ENCODE measurements at regions not wholly inside any gene's neighbourhood (a gene's known extent, or its start where the extent isn't known, plus 50 kb on each side); places are given as distances from the start of the nearest gene placed in this dataset.

- no peaks in the 10 kb centered on the region for H3K27me3 ChIP-seq (ENCODE audit: control insufficient read depth in 2 of 2, insufficient read depth in 2 of 2, low read length in 2 of 2)
- H2AFZ ChIP-seq (ENCODE audit: low read depth, low read length): no peak overlapping the region
- no peak overlapping the region for H3K4me2 ChIP-seq (ENCODE audit: insufficient read depth, low read length)
- TF ChIP-seq FOS (IDR thresholded peaks at IDR 0.05; ENCODE audit: borderline replicate concordance, insufficient read depth, low read length) (no peak), JUN (IDR thresholded peaks at IDR 0.05; ENCODE audit: borderline replicate concordance, insufficient read depth, insufficient read length, low read depth) (no peak), GATA2 (IDR thresholded peaks at IDR 0.05; ENCODE audit: insufficient read depth, insufficient read length, low read depth, low read length) (no peak)
- no peak for FAIRE-seq
- ChIA-PET CTCF (no interaction called here), POLR2A (no interaction called here)
- BruUV-seq (replicated peaks): no TSS peak
- no peaks in the 10 kb centered on the region for H3K9me1 ChIP-seq (replicated peaks; ENCODE audit: control insufficient read depth, extremely low read depth, insufficient read depth, low read length)
- H3K4me3 ChIP-seq (replicated peaks in 1 of 3; ENCODE audit: insufficient read depth in 1 of 3, low read depth in 1 of 3, low read length in 3 of 3): no peak overlapping the region
- no peak for DNase-seq (ENCODE audit: low read depth, low spot score)
- intact Hi-C loops (cut with micrococcal nuclease): no loop called here
- no peaks in the 10 kb centered on the region for H3K4me1 ChIP-seq (ENCODE audit: control insufficient read depth, extremely low read depth, insufficient read depth, low read length)
- H3K27ac ChIP-seq (ENCODE audit: insufficient read depth, low read depth, low read length): no peak overlapping the region
- H3K9ac ChIP-seq (replicated peaks; ENCODE audit: extremely low read depth, insufficient read depth, low read length): no peak overlapping the region
- H3K9me3 ChIP-seq (replicated peaks; ENCODE audit: control insufficient read depth, insufficient read depth, low read length): no peaks in the 10 kb centered on the region
- H3K79me2 ChIP-seq (ENCODE audit: control insufficient read depth, insufficient read depth, low read length): no peaks in the 10 kb centered on the region
- no peaks in the 10 kb centered on the region for H4K20me1 ChIP-seq (replicated peaks; ENCODE audit: control insufficient read depth, extremely low read depth, insufficient read depth, low read length)
- dilution Hi-C loops (cut with MboI; ENCODE audit: extremely low pct_ligation_motif_present, low sequenced_read_pairs): no loop called here
- H3K36me3 ChIP-seq (ENCODE audit: control insufficient read depth in 2 of 2, extremely low read depth in 1 of 2, insufficient read depth in 2 of 2, low read length in 2 of 2): no peaks in the 10 kb centered on the region
These were observed 602.5 kb upstream of the SALL1 start for GRCh38 chr16:51753467-51754127.

GRCh38 chr16:51752438-51752995 lies 601.4 kb upstream of the SALL1 start:
- no peak for FAIRE-seq
- Histone ChIP-seq H3K4me1 (ENCODE audit: control insufficient read depth, extremely low read depth, insufficient read depth, low read length) (no peaks in the 10 kb centered on the region), H3K79me2 (ENCODE audit: control insufficient read depth, insufficient read depth, low read length) (no peaks in the 10 kb centered on the region), H3K9me3 (replicated peaks; ENCODE audit: control insufficient read depth, insufficient read depth, low read length) (no peaks in the 10 kb centered on the region), H4K20me1 (replicated peaks; ENCODE audit: control insufficient read depth, extremely low read depth, insufficient read depth, low read length) (no peaks in the 10 kb centered on the region), H3K27ac (ENCODE audit: insufficient read depth, low read depth, low read length) (no peak overlapping the region), H3K9me1 (replicated peaks; ENCODE audit: control insufficient read depth, extremely low read depth, insufficient read depth, low read length) (no peaks in the 10 kb centered on the region), H3K4me3 (replicated peaks in 1 of 3; ENCODE audit: insufficient read depth in 1 of 3, low read depth in 1 of 3, low read length in 3 of 3) (no peak overlapping the region), H2AFZ (ENCODE audit: low read depth, low read length) (no peak overlapping the region), H3K4me2 (ENCODE audit: insufficient read depth, low read length) (no peak overlapping the region), H3K9ac (replicated peaks; ENCODE audit: extremely low read depth, insufficient read depth, low read length) (no peak overlapping the region), H3K36me3 (ENCODE audit: control insufficient read depth in 2 of 2, extremely low read depth in 1 of 2, insufficient read depth in 2 of 2, low read length in 2 of 2) (no peaks in the 10 kb centered on the region), H3K27me3 (ENCODE audit: control insufficient read depth in 2 of 2, insufficient read depth in 2 of 2, low read length in 2 of 2) (no peaks in the 10 kb centered on the region)
- intact Hi-C loops (cut with micrococcal nuclease): no loop called here
- ChIA-PET CTCF (no interaction called here), POLR2A (no interaction called here)
- no peak for TF ChIP-seq POLR2AphosphoS5 (IDR thresholded peaks at IDR 0.05; ENCODE audit: insufficient read depth, low read depth, low read length)
- TF ChIP-seq EZH2 (IDR thresholded peaks at IDR 0.05; ENCODE audit: borderline replicate concordance, low read depth, low read length, severe bottlenecking): no peak
- no peak for TF ChIP-seq JUN (IDR thresholded peaks at IDR 0.05; ENCODE audit: borderline replicate concordance, insufficient read depth, insufficient read length, low read depth)
- no peak for TF ChIP-seq CTCF (IDR thresholded peaks at IDR 0.05; ENCODE audit: extremely low read depth in 1 of 2, insufficient read depth in 1 of 2, low read depth in 1 of 2, low read length in 2 of 2)
- TF ChIP-seq MYC (IDR thresholded peaks at IDR 0.05; ENCODE audit: low read depth, low read length): no peak
- TF ChIP-seq POLR2A (IDR thresholded peaks at IDR 0.05; ENCODE audit: low read depth, low read length): no peak
- no peak for TF ChIP-seq GATA2 (IDR thresholded peaks at IDR 0.05; ENCODE audit: insufficient read depth, insufficient read length, low read depth, low read length)
- TF ChIP-seq FOS (IDR thresholded peaks at IDR 0.05; ENCODE audit: borderline replicate concordance, insufficient read depth, low read length): no peak
- TF ChIP-seq, protein P1, sequence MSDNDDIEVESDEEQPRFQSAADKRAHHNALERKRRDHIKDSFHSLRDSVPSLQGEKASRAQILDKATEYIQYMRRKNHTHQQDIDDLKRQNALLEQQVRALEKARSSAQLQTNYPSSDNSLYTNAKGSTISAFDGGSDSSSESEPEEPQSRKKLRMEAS (IDR thresholded peaks at IDR 0.05; ENCODE audit: insufficient read depth, insufficient read length): no peak
- dilution Hi-C loops (cut with MboI; ENCODE audit: extremely low pct_ligation_motif_present, low sequenced_read_pairs): no loop called here
- no TSS peak for BruUV-seq (replicated peaks)
- no peak for DNase-seq (ENCODE audit: low read depth, low spot score)

Data from endothelial cell of umbilical vein (primary cell).